ENCODE measurements at regions not wholly inside any gene's neighbourhood (a gene's known extent, or its start where the extent isn't known, plus 50 kb on each side); places are given as distances from the start of the nearest gene placed in this dataset.

- TF ChIP-seq CTCF (IDR thresholded peaks at IDR 0.05) (no peak), EP300 (IDR thresholded peaks at IDR 0.05) (no peak)
These were observed 1894.5 kb upstream of the CELF4 start for GRCh38 chr18:39460136-39460535.
